ENCODE measurements at regions not wholly inside any gene's neighbourhood (a gene's known extent, or its start where the extent isn't known, plus 50 kb on each side); places are given as distances from the start of the nearest gene placed in this dataset.

GRCh38 chr2:17171446-17172049 lies 346.7 kb downstream of the RAD51AP2 start:
- H3K4me3 ChIP-seq, result no peak overlapping the region
- H4K20me1 ChIP-seq (replicated peaks; ENCODE audit: insufficient read depth), result no peaks in the 10 kb centered on the region
- no peaks in the 10 kb centered on the region for H3K79me2 ChIP-seq (replicated peaks; ENCODE audit: insufficient read depth)
- Mint-ChIP-seq H3K27ac (no peak overlapping the region), H3K4me1 (peaks cover 9% of the 10 kb centered on the region), H3K9me3 (no peaks in the 10 kb centered on the region), H3K27me3 (ENCODE audit: insufficient read depth, low read depth, poor library complexity) (peaks cover 2% of the 10 kb centered on the region), H3K36me3 (ENCODE audit: low read depth) (no peaks in the 10 kb centered on the region), H3K4me3 (no peak overlapping the region)
- no peak overlapping the region for H3K27ac ChIP-seq (ENCODE audit: low read depth)
- TF ChIP-seq ZNF331 (CRISPR knock-in tag; IDR thresholded peaks at IDR 0.05; ENCODE audit: low read depth) (no peak), POLR2AphosphoS5 (IDR thresholded peaks at IDR 0.05; ENCODE audit: low read depth) (no peak), EZH2 (IDR thresholded peaks at IDR 0.05; ENCODE audit: low read depth, unreplicated experiment) (no peak), ZNF114 (CRISPR knock-in tag; IDR thresholded peaks at IDR 0.05) (no peak), CTCF (conservative IDR thresholded peaks at IDR 0.05; ENCODE audit: low read depth in 2 of 2) (peak; percentile 53 to 67), REST (IDR thresholded peaks at IDR 0.05; ENCODE audit: unreplicated experiment) (no peak), ZNF462 (CRISPR knock-in tag; IDR thresholded peaks at IDR 0.05) (no peak), STAT1 (IDR thresholded peaks at IDR 0.05; ENCODE audit: unreplicated experiment) (no peak)
- H2AFZ ChIP-seq, result 0 out of 2 replicates have a peak overlapping the region, but pooled peaks have one; percentile 2
- H3F3A ChIP-seq (replicated peaks; ENCODE audit: low read depth), result no peaks in the 10 kb centered on the region
- ATAC-seq (peak; percentile 100), DNase-seq (ENCODE audit: low spot score) (peak; percentile 76)
- H3K36me3 ChIP-seq (ENCODE audit: insufficient read depth), result no peaks in the 10 kb centered on the region
- H3K9me2 ChIP-seq (ENCODE audit: insufficient read depth), result no peaks in the 10 kb centered on the region
- H3K4me1 ChIP-seq (ENCODE audit: insufficient read depth), result peaks cover 5% of the 10 kb centered on the region; the same call in 1 of the 2 replicates
- no peaks in the 10 kb centered on the region for H3K27me3 ChIP-seq (ENCODE audit: insufficient read depth)
- no peak overlapping the region for H3K4me2 ChIP-seq

Data from GM23338 (cell line).